Testis (tissue), 2 donors: ENCODE measurements at regions not wholly inside any gene's neighbourhood (a gene's known extent, or its start where the extent isn't known, plus 50 kb on each side); places are given as distances from the start of the nearest gene placed in this dataset.

Experiments used
- DNase-seq: peaks from one replicate; pipeline ENCODE4 v3.0.0-alpha.2; 2019
- H3K27ac ChIP-seq, 2 donors: fragments of 200-600 bp; sonication (generic); one replicate each; pipeline ENCODE4 v1.5.1; 2019
- H3K27me3 ChIP-seq: fragments of 200-600 bp; sonication (generic); one replicate; pipeline ENCODE4 v1.5.1; 2019
- H3K36me3 ChIP-seq: fragments of 200-600 bp; sonication (generic); one replicate; pipeline ENCODE4 v1.5.1; 2017; ENCODE audit warnings: low read depth; ENCODE audit errors: missing control alignments
- H3K4me1 ChIP-seq: fragments of 200-600 bp; sonication (generic); one replicate; pipeline ENCODE4 v1.5.1; 2019
- H3K4me3 ChIP-seq, 2 donors: fragments of 200-600 bp; sonication (generic); one replicate each; pipeline ENCODE4 v1.5.1; 2017 to 2019
- H3K9me3 ChIP-seq: fragments of 200-600 bp; sonication (generic); one replicate; pipeline ENCODE4 v1.5.1; 2017
- POLR2A ChIP-seq: fragments of 450-650 bp; IDR thresholded peaks from one replicate; pipeline ENCODE4 v1.6.1; 2017; ENCODE audit warnings: antibody characterized with exemption, mild to moderate bottlenecking, moderate library complexity
- WGBS, 2 donors: methylation state at CpG; one replicate each; pipeline ENCODE4 v1.1.5; 2018; 5-methylcytosine and 5-hydroxymethylcytosine counted together
- intact Hi-C: fragments of 100-400 bp; cut with DNase I; formaldehyde crosslinking; loops from one replicate; pipeline ENCODE4 v1.15.1; 2023; ENCODE audit warnings: low total_unique reads
- TF ChIP-seq, protein P1 (sequence below), 3 experiments: fragments of 450-650 bp in 2 of 3; fragments of 200-600 bp in 1 of 3; sonication (generic) in 1 of 3; IDR thresholded peaks; one replicate each; pipeline ENCODE4 v1.5.1; 2016 to 2019; ENCODE audit warnings: antibody characterized with exemption in 3 of 3, mild to moderate bottlenecking in 2 of 3, moderate library complexity in 1 of 3

DNA sequence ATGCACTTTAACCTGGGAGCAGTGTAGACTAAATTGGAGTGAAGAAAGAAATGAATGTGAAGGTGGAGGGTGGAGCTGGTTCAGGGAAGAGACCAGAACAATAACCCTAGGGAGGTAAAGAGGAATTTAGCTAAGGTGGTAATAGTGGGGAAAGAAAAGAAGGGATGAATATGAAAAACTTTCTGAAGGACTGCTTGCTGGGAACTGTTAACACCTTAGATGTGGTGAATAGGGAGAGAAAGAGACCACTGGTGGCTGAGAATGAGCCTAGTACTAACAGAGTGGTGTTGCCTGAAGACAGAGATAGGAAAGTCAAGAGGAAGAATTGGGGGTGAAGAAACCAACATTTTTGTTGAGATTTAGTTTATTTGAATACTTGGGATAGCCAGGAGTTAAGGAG lies 78.4 kb upstream of the HS3ST5 start:
- Histone ChIP-seq H3K9me3 (no peaks in the 10 kb centered on the region), H3K27ac (no peak overlapping the region), H3K4me3 (no peak overlapping the region), H3K27me3 (no peaks in the 10 kb centered on the region), H3K36me3 (no peaks in the 10 kb centered on the region), H3K4me1 (no peaks in the 10 kb centered on the region)
- intact Hi-C loops, result no loop called here
- TF ChIP-seq, protein P1, sequence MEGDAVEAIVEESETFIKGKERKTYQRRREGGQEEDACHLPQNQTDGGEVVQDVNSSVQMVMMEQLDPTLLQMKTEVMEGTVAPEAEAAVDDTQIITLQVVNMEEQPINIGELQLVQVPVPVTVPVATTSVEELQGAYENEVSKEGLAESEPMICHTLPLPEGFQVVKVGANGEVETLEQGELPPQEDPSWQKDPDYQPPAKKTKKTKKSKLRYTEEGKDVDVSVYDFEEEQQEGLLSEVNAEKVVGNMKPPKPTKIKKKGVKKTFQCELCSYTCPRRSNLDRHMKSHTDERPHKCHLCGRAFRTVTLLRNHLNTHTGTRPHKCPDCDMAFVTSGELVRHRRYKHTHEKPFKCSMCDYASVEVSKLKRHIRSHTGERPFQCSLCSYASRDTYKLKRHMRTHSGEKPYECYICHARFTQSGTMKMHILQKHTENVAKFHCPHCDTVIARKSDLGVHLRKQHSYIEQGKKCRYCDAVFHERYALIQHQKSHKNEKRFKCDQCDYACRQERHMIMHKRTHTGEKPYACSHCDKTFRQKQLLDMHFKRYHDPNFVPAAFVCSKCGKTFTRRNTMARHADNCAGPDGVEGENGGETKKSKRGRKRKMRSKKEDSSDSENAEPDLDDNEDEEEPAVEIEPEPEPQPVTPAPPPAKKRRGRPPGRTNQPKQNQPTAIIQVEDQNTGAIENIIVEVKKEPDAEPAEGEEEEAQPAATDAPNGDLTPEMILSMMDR (IDR thresholded peaks at IDR 0.05), result no peak
- TF ChIP-seq POLR2A, result no peak
- no peak for DNase-seq

DNA sequence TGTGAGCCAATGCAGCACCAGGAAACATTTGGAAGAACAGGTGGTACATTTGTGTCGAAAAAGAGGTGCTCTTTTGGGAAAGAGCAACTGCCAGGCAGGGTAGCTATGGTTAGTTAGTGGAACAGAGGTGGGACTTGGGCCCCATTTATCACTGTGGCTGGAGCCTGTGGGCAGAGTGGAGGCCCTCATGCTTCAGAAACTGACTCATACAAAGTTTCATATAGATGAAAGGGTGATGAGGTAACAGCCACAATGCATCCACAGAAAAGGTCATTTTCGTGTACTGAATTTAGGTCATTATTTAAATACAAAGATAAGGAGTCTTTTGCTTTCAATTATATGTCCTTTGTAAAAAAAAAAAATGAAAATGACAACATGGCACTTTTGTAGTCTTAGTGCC lies 76.4 kb upstream of the HS3ST5 start:
- 73 to 81% methylated on average over 2 of the region's 2 CpGs for WGBS, 2 donors
- Histone ChIP-seq H3K9me3 (no peaks in the 10 kb centered on the region), H3K27ac (no peak overlapping the region), H3K36me3 (no peaks in the 10 kb centered on the region), H3K27me3 (no peaks in the 10 kb centered on the region), H3K4me3 (no peak overlapping the region), H3K4me1 (no peaks in the 10 kb centered on the region)
- TF ChIP-seq, protein P1 (IDR thresholded peaks at IDR 0.05), result no peak
- no peak for TF ChIP-seq POLR2A
- intact Hi-C loops, result no loop called here
- DNase-seq, result no peak

DNA sequence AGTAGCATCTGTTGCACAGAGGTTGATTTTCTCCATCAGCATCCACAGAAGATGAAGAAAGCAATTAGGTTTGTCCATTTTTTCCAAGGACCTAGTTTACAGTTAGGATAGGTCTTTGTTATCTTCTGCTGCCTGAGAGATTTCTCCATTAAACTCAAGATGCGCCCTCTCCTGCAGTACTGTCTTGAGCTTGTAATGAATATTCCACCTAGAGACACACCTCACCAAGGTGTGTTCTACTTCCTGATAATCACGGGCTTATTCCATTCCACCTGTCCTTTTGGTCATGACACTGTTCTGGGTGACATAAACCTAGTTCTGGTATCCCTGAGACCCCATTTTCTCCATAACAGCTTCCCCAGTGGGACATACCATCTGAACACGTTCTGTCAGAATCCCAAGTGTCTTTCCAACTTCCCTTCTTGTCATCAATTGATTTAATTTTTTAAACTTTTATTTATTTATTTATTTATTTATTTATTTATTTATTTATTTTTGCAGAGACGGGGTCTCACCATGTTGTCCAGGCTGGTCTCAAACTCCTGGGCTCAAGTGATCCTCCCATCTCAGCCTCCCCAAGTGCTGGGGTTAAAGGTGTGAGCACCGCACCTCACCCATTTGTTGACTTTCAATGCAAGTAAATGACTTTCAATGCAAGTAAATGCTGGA lies 75.6 kb upstream of the HS3ST5 start:
- no peaks in the 10 kb centered on the region for H3K36me3 ChIP-seq
- intact Hi-C loops, result no loop called here
- no peaks in the 10 kb centered on the region for H3K27me3 ChIP-seq
- no peak for DNase-seq
- H3K4me3 ChIP-seq, result no peak overlapping the region
- H3K9me3 ChIP-seq, result no peaks in the 10 kb centered on the region
- 90 to 96% methylated on average over 5 of the region's 5 CpGs for WGBS, 2 donors
- TF ChIP-seq, protein P1 (IDR thresholded peaks at IDR 0.05), result no peak
- no peak for TF ChIP-seq POLR2A
- no peak overlapping the region for H3K27ac ChIP-seq
- no peaks in the 10 kb centered on the region for H3K4me1 ChIP-seq

DNA sequence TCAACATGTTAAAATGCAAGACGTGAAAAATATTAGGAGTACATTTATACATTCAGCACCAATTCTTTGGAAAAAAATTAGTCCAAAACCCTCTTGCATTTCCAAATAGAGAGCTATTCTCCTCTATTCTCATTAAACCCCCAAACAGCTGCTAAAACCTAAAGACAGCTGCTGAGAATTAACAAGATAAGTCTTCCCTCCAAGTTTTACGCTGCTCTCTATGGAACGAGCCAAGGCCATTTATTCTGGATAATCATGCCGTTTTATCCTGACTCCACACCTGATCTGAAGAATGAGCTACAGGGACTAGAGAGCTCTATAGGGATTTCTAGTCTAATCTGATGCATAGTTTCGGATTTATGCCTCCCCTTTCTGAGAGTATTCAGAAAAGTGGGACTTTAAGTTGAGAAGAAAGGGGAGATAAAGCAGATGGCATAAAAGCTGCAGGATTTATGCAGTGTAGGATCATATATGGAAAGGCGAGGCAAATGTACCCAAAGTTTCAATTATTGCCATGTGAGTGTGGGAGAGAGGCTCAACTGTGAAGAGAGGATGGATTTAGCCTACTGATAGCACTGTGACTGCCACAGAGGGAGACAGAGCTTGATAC lies 64.7 kb upstream of the HS3ST5 start:
- Histone ChIP-seq H3K4me1 (no peaks in the 10 kb centered on the region), H3K36me3 (no peaks in the 10 kb centered on the region), H3K4me3 (no peak overlapping the region), H3K9me3 (no peaks in the 10 kb centered on the region), H3K27me3 (no peaks in the 10 kb centered on the region), H3K27ac (no peak overlapping the region)
- DNase-seq, result no peak
- no peak for TF ChIP-seq POLR2A
- TF ChIP-seq, protein P1 (IDR thresholded peaks at IDR 0.05), result no peak
- 60 to 63% methylated on average over 6 of the region's 6 CpGs for WGBS, 2 donors
- intact Hi-C loops, result no loop called here

DNA sequence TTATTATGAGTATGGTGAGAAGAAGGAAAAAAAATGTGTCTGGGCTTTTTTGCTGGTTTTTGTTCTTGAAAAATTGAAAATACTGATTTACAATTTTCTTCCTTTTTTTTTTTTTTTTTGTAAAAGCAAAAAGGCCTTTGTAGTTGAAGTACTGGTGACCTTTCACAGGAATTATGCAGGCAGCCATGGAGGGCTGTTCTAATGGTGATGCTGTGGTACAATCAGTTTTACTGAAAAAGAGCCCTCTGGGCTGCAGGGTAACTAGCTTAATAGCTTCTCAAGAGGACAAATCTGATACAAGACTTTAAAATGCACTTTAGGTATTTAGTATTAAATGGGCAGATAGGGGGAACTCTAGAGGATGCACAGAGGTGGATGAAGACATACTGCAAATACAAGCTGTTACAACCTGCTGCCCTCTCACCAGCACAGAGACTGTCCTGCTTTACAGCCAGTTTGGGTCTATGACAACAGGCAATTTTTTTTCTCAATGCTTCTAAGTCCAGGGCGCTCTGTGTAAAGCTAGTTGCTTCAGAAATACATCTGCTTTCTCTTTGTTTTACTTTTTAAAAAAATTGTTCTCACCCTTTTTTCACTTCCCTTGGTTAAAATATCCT lies 61.6 kb upstream of the HS3ST5 start:
- no peak for DNase-seq
- Histone ChIP-seq H3K4me1 (no peaks in the 10 kb centered on the region), H3K27me3 (no peaks in the 10 kb centered on the region), H3K4me3 (no peak overlapping the region), H3K36me3 (no peaks in the 10 kb centered on the region), H3K27ac (no peak overlapping the region), H3K9me3 (no peaks in the 10 kb centered on the region)
- TF ChIP-seq POLR2A, result no peak
- TF ChIP-seq, protein P1 (IDR thresholded peaks at IDR 0.05), result no peak
- 83 to 93% methylated on average over 1 of the region's 1 CpG for WGBS, 2 donors
- intact Hi-C loops, result no loop called here
